ENCODE measurements at regions not wholly inside any gene's neighbourhood (a gene's known extent, or its start where the extent isn't known, plus 50 kb on each side); places are given as distances from the start of the nearest gene placed in this dataset.
"Not testable (repeated sequence)": the region's sequence is repeated elsewhere in the genome, so short reads cannot be mapped to it uniquely, and the experiment has no call there.

- no peak for TF ChIP-seq CTCF (conservative IDR thresholded peaks at IDR 0.05)
- no peak for TF ChIP-seq ZFX (IDR thresholded peaks at IDR 0.05)
- H3K27ac ChIP-seq = no peak overlapping the region
Measured at GRCh38 chrX:94937491-94937890, 1263.5 kb downstream of the FAM133A start.

GRCh38 chrX:94942603-94943002, 1268.6 kb downstream of the FAM133A start:
- no peak for TF ChIP-seq ZFX (IDR thresholded peaks at IDR 0.05)
- no peak for TF ChIP-seq CTCF (conservative IDR thresholded peaks at IDR 0.05)
- H3K27ac ChIP-seq = no peak overlapping the region

GRCh38 chrX:94946137-94946536, 1272.1 kb downstream of the FAM133A start:
- H3K27ac ChIP-seq = not testable (repeated sequence)

- H3K27ac ChIP-seq = no peak overlapping the region
- no peak for TF ChIP-seq ZFX (IDR thresholded peaks at IDR 0.05)
- no peak for TF ChIP-seq CTCF (conservative IDR thresholded peaks at IDR 0.05)
Measured at GRCh38 chrX:94961730-94962129, 1287.7 kb downstream of the FAM133A start.

- TF ChIP-seq ZFX (IDR thresholded peaks at IDR 0.05) (no peak), CTCF (conservative IDR thresholded peaks at IDR 0.05) (no peak)
- H3K27ac ChIP-seq = no peak overlapping the region
Measured at GRCh38 chrX:94977562-94977961, 1303.6 kb downstream of the FAM133A start.

GRCh38 chrX:94977986-94978385, 1304.0 kb downstream of the FAM133A start:
- TF ChIP-seq ZFX (IDR thresholded peaks at IDR 0.05) = no peak
- TF ChIP-seq CTCF (conservative IDR thresholded peaks at IDR 0.05) = no peak
- H3K27ac ChIP-seq = no peak overlapping the region
